Cerebellar cortex (tissue), 1 donor: ENCODE measurements at regions not wholly inside any gene's neighbourhood (a gene's known extent, or its start where the extent isn't known, plus 50 kb on each side); places are given as distances from the start of the nearest gene placed in this dataset.

Source experiments
- DNase-seq: peaks from one replicate; pipeline ENCODE4 v3.0.0-alpha.2; 2015; ENCODE audit warnings: low spot score

DNA sequence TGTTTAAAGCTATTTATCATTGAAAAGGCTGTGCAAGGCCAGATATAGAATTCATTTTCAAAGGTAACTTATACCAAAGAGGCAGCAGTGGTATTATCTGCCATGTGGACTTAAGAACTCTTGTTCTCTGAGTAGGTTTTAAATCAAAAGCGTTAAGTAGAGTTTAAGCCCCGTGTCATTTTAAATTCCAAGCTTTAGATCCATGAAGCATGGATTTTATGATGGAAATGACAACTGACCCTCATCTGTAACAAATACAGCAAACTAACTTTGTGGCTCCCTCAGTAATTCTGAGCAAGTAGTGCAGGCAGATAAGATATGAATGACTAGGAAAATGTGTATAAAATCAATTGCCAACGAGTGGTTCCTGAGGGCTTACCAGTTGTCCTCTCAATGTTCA, 247.0 kb downstream of the WDR11 start:
- DNase-seq = no peak

DNA sequence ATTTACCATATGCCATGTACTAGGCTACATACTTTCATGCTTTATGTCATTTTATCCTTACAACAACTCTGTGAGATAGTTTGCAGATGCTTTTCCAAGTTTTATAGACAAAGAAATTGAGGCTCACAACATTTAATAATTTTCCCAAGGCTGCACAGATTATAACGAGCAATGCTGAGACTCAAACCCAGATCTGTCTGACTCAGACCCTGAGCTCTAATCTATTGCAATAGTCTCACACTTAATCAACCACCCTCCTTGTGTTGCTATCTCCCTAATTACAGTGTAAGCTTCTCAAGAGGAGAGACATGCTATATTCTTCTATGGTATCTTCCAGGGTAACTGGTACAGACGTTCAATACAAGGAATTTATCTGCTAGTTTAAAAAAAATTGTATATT, 247.6 kb downstream of the WDR11 start:
- no peak for DNase-seq

DNA sequence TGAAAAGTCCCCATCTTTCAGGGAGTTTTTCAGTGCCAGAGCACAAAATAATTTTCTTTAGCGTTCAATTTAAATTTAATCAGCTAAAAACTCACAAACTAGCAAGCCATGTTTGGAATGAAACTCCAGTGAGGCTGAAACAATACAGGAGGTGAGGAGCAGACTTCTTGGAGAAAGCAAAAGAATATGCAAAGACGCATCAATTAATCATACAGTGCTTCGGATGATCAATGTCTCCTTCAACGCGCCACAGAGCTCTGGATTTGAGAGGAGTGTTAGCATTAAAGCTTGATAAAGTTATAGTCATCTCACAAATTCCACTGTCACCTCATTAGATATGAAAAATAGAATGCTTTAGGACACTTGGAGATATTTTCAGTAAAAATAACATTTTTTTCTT, 248.0 kb downstream of the WDR11 start:
- DNase-seq = no peak

DNA sequence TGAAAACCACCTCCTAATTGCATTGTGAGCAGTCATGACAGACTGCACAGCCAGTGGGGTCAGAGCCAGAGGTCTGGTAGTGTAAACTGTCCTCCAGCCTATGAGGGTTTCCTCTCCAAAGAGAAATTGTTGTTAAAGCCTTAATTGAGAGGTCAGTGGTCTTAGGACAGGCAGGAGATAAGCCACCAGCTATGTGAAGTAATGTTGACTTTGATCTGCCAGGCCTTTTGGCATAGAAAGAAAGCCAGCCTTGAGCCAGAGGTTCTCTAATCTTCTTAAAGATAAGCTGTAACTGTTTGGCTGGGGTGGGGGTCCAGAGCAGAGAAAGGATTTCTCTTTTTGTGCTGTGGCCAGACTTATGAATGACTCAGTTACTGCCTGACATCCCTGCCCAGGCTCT, 248.4 kb downstream of the WDR11 start:
- no peak for DNase-seq

DNA sequence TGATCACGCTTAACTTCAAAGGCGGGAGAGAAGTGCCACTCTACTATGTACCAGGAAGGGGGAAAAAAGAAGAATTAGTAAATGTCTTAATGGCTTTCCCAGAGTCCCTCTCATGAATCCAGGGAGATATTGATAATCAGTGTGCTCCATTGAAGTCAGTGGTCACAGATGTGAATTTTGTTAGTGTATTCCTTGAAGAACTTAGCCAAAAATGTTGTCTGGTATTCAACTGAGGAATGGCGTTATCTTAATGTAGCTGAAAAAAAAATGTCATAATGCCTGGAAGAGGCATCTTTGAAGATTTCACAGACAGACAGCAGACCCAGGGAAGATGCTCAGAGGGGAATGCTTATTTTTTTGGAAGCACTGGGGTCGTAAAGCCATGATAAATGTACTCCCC, 250.4 kb downstream of the WDR11 start:
- no peak for DNase-seq

DNA sequence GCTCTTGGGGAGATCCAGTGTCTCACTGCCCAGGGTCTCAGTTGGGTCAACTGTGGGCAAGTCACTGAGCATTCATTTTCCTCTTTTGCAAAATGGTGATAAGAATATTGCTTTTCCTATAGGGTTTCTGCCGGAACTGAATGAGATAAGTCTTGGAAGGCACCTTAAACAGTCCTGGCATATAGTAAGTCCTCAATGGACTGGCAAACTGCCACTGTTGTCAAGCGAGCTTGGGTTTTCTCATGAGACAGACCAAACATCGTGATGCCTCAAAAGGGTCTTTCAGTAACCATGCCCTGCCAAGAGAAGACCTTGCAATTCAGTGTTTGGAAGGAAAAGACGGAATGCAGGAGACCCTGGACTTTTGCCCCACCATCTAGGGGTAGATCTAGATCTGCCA, 251.5 kb downstream of the WDR11 start:
- DNase-seq = no peak

DNA sequence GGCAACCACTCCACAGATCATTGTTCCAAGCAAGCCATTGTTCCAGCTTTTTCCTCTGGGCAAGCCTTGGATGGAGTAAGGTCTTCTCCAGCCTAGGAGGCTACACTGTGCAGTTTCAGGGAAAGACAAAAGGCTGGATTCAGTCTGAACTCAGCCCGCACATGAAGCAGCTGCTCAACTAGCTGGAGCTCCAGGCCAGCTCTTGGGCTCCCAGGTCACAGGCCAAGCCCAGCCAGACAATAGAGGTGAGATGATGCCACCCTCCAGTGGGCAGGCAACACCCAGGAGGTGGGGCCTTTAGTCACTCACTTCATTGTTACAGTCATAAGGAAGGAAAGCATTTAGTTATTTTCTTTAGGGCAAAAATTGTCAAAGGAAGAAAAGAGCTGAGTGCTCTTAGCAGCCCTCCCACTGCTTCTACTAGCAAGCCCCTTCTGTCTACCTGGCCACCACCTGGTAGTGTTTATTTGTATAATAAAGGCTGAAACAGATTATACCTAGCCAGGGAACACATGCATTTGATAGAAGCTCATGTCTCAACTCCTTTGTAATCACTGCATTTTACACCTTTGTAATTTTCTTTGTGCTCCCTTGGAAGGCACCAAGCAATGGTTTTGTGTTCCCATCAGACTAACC, 253.4 kb downstream of the WDR11 start:
- DNase-seq = no peak

DNA sequence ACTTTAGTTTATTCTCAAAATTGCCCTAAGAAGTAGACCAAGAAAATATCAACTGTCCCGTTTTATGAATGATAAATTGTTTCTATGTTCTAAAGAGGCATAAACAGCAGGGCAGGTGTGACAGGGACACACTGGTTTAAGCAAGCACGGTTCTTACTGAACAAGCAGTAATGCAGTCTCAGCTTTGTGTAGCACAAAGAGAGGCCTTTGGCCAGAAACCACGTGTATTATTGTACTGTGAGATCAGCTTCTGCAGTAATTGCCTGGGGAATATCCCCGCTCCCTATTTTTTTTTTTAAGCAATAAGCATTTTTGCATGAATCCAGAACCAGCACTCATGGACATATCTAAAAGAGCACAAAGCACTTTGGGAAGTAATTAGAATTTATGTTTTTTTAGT, 255.4 kb downstream of the WDR11 start:
- DNase-seq = no peak

DNA sequence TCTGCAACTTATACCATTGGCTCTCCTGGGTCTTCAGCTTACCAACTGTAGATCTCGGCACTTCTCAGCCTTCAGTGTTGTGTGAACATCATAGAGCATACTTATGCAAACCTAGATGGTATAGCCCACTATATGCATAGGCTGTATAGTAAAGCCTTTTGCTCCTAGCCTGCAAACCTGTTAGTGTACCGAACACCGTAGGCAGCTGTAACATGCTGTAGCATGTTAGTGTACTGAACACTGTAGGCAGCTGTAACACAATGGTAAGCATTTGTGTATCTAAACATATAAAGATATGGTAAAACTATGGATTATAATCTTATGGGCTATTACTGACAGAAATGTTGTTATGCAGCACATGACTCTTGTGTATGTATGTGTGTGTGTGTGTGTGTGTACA, 256.9 kb downstream of the WDR11 start:
- no peak for DNase-seq

DNA sequence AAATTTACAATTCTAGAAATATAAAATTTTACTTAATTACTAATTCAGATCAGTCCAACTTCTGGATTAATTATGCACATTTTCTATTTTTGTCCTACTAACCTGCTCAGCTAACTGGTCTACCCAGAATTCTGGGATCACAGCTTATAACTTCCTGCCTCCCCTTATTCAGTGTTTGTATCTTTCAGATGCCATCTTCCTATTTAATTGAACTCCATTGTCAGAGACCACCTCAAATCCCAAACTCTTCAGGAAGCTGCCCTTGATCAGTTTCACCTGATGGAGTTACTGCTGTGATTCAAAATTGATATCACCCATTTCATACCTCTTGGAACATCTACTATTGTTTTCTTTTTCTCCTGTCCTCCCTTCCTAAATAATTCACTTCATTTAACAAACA, 259.2 kb downstream of the WDR11 start:
- DNase-seq = no peak

DNA sequence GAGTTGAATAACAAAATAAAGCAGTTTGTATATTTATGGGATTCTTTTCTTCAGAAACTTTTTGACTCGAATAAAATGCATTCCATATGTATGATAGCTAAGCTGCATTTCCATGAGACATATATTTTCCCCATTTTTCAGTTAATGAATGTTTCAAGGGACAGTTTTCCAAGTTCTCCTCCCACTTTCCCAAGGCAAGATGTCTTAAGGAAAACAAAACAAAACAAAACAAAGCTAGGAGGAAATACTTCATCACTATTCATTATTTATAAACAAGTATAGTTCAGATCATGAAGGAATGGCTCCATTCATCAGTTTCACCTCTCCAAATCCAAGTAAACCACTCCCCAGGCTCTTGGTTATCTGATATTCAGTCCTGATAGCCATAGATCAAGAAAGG, 261.0 kb downstream of the WDR11 start:
- DNase-seq = no peak

DNA sequence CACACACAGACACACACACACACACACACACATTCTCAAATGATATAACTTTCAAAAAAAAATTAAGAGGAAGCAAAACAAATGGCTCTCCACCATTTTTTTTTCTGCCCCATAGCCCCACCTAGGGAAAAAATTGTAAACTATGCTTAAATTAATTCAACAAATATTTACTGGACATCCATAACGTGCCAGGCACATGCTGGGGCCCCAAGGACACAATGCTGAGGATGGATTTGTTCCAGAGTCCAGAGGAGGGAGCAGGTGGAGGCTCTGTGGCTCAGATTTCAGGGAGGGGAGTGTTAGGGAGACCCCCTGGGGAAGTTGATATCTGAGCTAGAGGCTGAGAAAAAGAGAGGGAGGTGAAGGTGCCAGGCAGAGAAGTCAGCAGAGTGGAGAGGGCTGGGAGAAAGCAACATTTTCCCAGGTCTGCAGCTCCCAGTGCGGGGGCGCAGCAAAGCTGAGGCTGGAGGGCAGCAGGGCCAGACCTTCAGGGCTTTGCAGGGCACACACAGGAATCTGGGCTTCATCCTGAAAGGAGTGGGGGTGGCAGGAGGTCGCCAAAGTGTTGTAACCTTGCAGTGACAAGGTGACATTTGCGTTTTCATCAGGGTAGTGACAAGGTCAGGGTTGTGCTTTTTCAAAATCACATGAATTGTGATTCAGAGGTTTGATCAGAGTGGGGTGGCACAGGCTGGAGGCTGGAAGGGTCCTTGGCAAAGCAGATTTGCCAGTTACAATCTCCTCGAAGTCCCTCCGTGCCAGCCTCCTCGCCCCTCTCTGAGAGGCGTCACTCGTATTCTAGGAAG, 261.6 kb downstream of the WDR11 start:
- DNase-seq = no peak

DNA sequence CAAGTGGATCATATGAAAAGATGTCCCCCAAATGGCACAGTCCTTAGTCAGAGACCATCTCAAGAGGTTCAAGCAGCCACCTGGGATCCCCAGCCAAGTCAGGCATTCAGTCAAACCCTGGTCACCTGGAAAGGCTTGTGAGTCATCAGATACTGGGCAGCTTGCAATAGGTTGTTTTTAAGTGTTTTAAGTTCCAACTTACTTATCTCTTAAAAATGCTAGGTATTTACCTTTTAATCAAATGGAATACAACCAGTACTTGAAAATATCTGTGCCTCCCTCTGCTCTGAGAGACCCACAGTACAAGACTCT, 262.2 kb downstream of the WDR11 start:
- DNase-seq = no peak

DNA sequence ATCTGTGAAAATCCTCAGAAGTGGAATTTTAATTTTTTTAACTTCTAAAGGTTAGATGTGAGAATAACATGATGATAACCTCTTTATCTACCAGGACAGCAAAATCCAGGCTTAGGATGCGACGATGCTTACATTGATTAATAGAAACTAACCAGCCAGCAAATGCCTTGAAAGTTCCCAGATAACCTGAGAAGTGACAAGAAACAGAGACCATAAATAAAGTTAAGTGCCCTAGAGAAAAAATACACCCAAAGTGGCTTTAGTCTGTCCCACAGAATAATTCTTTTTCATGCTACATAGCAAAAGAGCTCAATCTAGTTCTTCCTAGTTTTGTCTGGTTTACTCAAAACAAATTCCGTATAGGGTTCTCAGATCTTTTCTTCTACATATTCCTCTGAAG, 262.7 kb downstream of the WDR11 start:
- no peak for DNase-seq

DNA sequence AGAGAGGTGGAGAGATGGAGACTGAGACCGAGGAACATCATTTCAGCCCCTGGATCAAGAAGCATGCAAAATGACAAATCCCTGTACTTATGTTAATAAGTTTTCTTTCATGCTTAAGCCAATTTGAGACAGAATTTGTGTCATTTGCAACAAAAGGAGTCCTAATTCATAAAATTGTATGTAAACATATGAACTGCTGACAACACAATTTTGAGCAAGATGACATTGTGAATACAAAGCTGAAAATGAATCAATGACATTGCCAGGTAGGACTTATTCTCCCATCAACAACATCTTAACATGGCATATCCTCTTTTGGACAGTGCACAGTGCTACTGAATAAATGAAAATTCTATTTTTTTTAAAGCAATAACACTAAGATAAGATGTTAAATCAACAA, 264.0 kb downstream of the WDR11 start:
- no peak for DNase-seq

DNA sequence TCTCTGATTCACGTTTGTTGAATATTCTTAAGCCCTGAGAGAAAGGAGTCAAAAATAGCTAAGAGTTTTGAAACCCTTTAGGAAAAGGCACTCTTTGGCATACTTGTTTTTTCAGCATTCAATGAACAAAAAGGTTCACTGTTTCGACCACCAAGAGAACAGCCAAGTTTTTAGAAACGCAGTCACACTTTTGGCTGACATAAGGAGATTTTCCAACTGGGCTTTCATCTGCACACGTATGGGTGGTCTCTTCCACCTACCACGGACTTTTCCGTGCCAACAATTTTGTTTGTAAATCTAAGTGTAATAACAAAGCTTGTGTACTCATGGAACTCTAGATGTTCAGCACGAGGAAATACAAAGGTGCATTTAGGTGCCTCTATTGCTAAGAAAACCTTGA, 270.3 kb downstream of the WDR11 start:
- DNase-seq = no peak

DNA sequence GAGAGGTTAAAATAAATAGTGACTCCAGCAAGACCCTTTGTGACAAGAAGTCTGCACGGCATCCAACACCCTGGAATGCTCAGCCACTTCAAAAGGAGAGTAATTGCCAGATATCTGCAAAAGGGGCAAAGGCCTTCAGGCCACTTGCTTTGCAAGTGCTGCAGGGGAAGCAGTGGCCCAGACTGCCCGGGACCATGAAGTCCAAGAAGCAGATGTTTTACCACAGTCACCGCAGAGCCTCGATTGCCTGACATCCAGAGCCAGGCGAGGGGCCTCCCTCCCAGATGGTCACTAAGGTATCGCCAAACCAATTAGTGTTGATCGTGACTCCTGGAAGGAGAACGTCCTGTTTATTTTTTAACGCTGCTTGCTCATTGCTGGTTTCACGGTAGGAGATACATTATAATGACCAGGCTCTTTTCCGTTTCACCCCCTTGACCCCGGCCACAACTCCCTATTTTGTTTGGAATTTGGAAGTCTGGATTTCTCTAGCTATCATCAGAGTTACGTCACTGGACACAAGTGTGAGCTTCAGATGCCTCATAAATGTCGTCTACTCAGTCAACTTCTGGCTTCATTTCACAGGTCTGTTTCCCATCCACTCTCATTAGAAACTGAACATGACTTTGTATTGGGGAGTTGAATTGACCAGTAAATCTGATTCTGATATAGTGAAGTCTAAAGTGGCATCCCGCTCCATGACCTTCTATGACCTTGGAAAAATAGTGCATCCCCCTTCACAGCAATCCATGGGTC, 276.2 kb downstream of the WDR11 start:
- DNase-seq = no peak

DNA sequence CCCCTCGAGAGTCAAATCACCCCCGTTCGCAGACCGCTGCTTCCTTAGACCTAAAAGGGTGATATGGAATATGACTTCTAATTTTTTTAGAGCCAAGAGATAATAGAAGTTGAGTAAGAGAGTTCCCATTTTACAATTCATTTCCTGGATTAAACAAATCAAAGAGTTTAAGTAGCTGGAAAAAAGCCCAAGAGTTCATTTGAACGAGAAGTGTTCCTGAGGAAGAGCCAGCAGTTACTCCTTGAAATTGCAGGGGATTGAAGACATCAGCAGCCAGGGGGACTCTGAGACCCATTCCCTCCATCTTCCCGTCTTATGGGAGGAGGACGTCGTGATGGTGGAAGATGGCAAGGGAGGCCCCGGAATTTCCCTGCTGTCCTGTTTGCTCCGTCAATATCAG, 277.0 kb downstream of the WDR11 start:
- no peak for DNase-seq

DNA sequence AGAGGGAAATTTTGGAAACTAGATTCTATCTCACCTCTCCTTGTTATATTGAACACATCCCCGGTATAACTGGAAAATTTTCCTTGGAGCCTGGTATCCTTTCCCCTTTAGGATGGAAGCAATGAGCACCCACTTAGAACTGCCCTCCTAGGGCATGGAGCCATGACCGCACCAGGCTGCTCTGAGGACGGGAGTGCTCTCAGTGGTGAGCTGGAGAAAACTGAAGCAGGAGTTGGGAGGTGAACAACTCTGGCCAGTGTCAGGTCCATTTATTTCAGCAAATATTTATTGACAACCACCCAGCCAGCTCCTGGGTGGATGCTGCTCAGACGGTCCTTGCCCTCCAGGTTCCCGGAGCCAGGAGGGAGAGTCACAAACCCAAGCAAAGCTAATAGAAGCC, 278.1 kb downstream of the WDR11 start:
- DNase-seq = no peak

DNA sequence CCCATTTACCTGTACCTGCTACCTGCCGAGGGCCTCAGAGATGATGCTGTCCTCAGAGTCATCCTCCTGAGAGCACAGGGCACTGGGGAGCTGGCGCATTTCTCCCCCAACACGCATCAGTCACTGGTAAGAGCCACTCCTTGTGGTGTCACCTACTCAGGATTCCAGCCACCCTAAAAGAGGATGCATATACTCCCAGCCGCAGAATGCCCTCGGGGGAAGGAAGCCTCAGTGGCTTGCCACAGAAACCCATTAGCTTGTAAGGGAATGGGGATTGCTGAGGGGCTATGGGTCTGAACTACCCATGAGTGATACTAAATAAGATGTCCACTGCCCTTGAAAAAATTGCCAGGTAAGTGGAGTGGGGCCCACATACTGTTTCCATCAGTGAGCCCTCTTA, 279.2 kb downstream of the WDR11 start:
- DNase-seq = no peak

DNA sequence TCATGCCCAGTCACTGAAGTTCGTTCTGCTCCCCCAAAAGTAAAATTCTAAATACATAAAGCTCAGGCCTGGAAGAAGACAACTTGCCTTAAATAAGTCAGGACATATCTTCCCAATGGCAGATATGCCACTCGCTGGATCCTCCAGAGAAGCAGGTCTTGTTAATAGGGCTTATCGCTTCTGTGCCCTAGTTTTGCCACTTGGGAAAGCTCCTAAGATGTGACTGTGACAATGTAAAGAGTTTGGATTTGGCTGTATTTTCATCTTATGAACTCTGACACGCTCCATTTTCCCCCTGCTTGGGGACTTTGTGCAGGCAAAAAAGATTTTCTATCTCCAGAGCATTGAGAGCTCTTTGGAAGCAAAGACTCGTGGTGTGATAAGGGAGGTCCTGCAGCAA, 279.9 kb downstream of the WDR11 start:
- no peak for DNase-seq

DNA sequence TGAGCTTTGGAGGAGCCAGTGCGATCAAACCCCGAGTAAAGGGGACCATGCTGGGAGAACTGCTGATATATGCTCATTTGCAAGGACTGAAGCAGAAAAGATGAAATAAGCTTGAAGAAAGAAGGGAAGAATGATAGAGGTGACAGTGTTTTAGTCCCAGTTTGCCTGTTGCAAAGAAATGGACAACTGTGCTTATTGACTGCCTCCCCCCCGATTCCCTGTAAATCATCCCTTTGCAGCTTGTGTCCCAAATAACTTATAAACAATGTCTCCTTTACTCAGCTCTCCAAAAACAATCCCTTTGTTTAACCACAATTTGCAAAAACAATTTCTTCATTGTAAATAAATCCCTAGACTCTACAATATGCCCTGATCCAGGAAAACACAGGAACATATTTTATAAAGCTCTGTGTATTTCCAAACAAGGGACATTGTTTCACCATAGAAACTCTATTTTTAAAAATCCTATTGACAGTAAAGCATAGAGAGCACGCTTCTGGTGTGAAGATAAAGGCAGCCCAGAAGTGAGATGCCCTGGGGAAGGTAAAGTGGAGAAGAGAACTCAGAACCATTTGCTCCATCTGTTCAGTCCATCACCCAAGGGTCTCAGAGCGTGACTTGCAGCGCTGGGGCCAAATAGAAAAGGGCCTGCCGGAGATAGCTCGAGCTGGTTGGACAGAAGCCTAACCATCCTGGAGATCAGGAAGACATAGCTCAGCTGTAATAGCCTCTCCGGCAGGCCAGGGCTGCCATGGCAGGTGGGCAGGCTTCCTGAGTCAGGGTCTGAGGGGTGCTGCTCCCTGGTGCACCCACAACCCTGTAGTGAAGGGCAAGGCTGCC, 280.5 kb downstream of the WDR11 start:
- DNase-seq = no peak

DNA sequence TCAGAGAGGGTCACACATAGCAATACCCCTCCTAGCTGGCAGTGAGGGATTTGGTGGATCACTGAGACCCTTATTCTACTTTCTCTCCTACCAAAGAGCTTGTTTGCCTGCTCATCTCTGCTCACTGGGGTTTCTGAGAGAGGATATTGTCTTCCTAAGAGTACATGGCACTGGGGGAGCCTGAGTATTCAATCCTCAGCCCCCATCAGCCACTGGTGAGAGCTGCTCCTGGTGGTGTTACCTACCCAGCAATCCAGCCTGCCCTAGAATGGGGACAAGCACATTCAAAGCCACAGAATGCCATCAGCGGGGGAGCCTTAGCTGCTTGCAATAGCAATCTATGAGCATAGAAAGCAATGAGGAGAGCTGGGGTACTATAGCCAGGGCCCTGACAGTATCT, 281.1 kb downstream of the WDR11 start:
- no peak for DNase-seq
